ENCODE measurements at regions not wholly inside any gene's neighbourhood (a gene's known extent, or its start where the extent isn't known, plus 50 kb on each side); places are given as distances from the start of the nearest gene placed in this dataset.

DNA sequence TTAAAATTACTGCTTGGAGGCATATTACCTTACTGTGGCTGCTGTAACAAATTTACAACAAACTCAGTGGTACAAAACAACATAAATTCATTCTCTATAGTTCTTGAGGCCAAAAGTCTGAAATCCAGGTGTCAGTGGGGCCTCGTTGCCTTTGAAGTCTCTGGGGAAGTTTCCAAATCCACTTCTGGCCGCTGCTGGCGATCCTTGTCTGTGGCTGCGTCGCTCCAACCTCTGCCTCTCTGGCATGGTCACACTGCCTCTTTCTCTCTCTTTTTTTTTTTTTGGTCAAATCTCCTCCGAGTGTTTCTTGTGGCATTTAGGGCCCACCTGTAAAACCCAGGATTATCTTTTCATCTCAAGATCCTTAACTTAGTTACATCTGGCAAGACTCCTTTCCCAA is 182.8 kb downstream of the ST6GAL2 start:
- TF ChIP-seq, protein P1, sequence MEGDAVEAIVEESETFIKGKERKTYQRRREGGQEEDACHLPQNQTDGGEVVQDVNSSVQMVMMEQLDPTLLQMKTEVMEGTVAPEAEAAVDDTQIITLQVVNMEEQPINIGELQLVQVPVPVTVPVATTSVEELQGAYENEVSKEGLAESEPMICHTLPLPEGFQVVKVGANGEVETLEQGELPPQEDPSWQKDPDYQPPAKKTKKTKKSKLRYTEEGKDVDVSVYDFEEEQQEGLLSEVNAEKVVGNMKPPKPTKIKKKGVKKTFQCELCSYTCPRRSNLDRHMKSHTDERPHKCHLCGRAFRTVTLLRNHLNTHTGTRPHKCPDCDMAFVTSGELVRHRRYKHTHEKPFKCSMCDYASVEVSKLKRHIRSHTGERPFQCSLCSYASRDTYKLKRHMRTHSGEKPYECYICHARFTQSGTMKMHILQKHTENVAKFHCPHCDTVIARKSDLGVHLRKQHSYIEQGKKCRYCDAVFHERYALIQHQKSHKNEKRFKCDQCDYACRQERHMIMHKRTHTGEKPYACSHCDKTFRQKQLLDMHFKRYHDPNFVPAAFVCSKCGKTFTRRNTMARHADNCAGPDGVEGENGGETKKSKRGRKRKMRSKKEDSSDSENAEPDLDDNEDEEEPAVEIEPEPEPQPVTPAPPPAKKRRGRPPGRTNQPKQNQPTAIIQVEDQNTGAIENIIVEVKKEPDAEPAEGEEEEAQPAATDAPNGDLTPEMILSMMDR (conservative IDR thresholded peaks at IDR 0.05; ENCODE audit: low read length), result no peak
- no peak for TF ChIP-seq EZH2phosphoT487 (IDR thresholded peaks at IDR 0.05; ENCODE audit: borderline replicate concordance)
- H3F3A ChIP-seq (ENCODE audit: low read depth), result no peaks in the 10 kb centered on the region
- peaks cover 16% of the 10 kb centered on the region for H3K4me1 ChIP-seq (ENCODE audit: insufficient read depth, low read length, poor library complexity, severe bottlenecking)
- no peaks in the 10 kb centered on the region for H3K27me3 ChIP-seq (ENCODE audit: insufficient read depth, low read length, poor library complexity, severe bottlenecking)
- no peaks in the 10 kb centered on the region for H3K9me2 ChIP-seq (replicated peaks; ENCODE audit: low read depth, low read length)
- H3K36me3 ChIP-seq (ENCODE audit: insufficient read depth, low read length), result no peaks in the 10 kb centered on the region
- no peak overlapping the region for H3K4me3 ChIP-seq (ENCODE audit: low read length, poor library complexity, severe bottlenecking)
- no peaks in the 10 kb centered on the region for H4K20me1 ChIP-seq (ENCODE audit: insufficient read depth, low read length, poor library complexity, severe bottlenecking)
- no peaks in the 10 kb centered on the region for H3K9me3 ChIP-seq (ENCODE audit: insufficient read depth, low read depth, low read length)
- H2AFZ ChIP-seq (ENCODE audit: low read length), result no peak overlapping the region
- no peak overlapping the region for H3K9ac ChIP-seq (ENCODE audit: low read depth, low read length, poor library complexity, severe bottlenecking)
- H3K79me2 ChIP-seq (ENCODE audit: insufficient read depth, low read length), result no peaks in the 10 kb centered on the region
- no peak overlapping the region for H3K4me2 ChIP-seq (ENCODE audit: low read depth, low read length, poor library complexity, severe bottlenecking)

DNA sequence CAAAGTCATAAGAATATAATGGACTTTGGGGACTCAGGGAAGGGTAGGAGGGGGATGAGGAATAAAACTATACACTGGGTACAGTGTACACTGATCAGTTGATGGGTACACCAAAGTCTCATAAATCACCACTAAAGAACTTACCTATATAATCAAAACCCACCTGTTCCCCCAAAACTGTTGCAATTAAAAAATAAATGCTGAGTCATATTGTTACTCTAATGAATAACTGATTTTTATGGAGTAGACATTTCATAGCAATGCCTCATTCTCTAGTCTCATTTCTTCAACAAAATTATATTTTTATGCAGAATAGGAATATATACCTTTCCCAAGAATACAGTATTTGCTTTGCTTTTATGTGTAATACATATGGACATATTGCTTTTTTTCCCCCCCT is 181.2 kb downstream of the ST6GAL2 start:
- Histone ChIP-seq H3K4me1 (ENCODE audit: insufficient read depth, low read length, poor library complexity, severe bottlenecking) (peaks cover 16% of the 10 kb centered on the region), H3K4me3 (ENCODE audit: low read length, poor library complexity, severe bottlenecking) (no peak overlapping the region), H3K79me2 (ENCODE audit: insufficient read depth, low read length) (no peaks in the 10 kb centered on the region), H3K9ac (ENCODE audit: low read depth, low read length, poor library complexity, severe bottlenecking) (no peak overlapping the region), H4K20me1 (ENCODE audit: insufficient read depth, low read length, poor library complexity, severe bottlenecking) (no peaks in the 10 kb centered on the region), H2AFZ (ENCODE audit: low read length) (no peak overlapping the region), H3F3A (ENCODE audit: low read depth) (no peaks in the 10 kb centered on the region), H3K4me2 (ENCODE audit: low read depth, low read length, poor library complexity, severe bottlenecking) (no peak overlapping the region), H3K9me3 (ENCODE audit: insufficient read depth, low read depth, low read length) (no peaks in the 10 kb centered on the region), H3K36me3 (ENCODE audit: insufficient read depth, low read length) (no peaks in the 10 kb centered on the region), H3K27me3 (ENCODE audit: insufficient read depth, low read length, poor library complexity, severe bottlenecking) (no peaks in the 10 kb centered on the region), H3K9me2 (replicated peaks; ENCODE audit: low read depth, low read length) (no peaks in the 10 kb centered on the region)
- TF ChIP-seq, protein P1 (conservative IDR thresholded peaks at IDR 0.05; ENCODE audit: low read length), result no peak

DNA sequence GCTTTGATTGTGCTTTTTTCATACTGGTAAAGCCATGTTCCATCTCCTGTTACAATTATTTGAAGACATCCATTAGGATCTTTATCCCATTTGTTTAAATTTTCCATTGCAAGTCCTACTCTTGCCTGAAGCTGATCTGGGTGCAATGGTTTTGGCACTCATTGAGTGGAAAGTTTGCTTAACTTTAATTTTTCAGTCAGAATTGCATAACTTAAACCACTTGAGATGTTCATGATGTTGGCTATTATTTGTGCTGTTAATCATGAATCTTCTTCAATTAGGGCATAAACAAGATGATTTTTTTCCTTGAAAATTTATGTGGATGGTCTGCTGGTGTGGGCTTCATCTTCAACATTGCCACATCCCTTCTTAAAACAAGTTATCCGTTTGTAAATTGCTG is 180.1 kb downstream of the ST6GAL2 start:
- Histone ChIP-seq H3K4me3 (ENCODE audit: low read length, poor library complexity, severe bottlenecking) (no peak overlapping the region), H3K36me3 (ENCODE audit: insufficient read depth, low read length) (no peaks in the 10 kb centered on the region), H3K9ac (ENCODE audit: low read depth, low read length, poor library complexity, severe bottlenecking) (no peak overlapping the region), H3K79me2 (ENCODE audit: insufficient read depth, low read length) (no peaks in the 10 kb centered on the region), H3K9me3 (ENCODE audit: insufficient read depth, low read depth, low read length) (no peaks in the 10 kb centered on the region), H3K4me2 (ENCODE audit: low read depth, low read length, poor library complexity, severe bottlenecking) (no peak overlapping the region), H3F3A (ENCODE audit: low read depth) (no peaks in the 10 kb centered on the region), H3K27me3 (ENCODE audit: insufficient read depth, low read length, poor library complexity, severe bottlenecking) (no peaks in the 10 kb centered on the region), H4K20me1 (ENCODE audit: insufficient read depth, low read length, poor library complexity, severe bottlenecking) (no peaks in the 10 kb centered on the region), H3K4me1 (ENCODE audit: insufficient read depth, low read length, poor library complexity, severe bottlenecking) (peaks cover 8% of the 10 kb centered on the region), H3K9me2 (replicated peaks; ENCODE audit: low read depth, low read length) (no peaks in the 10 kb centered on the region), H2AFZ (ENCODE audit: low read length) (no peak overlapping the region)
- TF ChIP-seq, protein P1 (conservative IDR thresholded peaks at IDR 0.05; ENCODE audit: low read length), result no peak
- no peak for TF ChIP-seq EZH2phosphoT487 (IDR thresholded peaks at IDR 0.05; ENCODE audit: borderline replicate concordance)

Data from Loucy (cell line).